ENCODE measurements at regions not wholly inside any gene's neighbourhood (a gene's known extent, or its start where the extent isn't known, plus 50 kb on each side); places are given as distances from the start of the nearest gene placed in this dataset.

DNA sequence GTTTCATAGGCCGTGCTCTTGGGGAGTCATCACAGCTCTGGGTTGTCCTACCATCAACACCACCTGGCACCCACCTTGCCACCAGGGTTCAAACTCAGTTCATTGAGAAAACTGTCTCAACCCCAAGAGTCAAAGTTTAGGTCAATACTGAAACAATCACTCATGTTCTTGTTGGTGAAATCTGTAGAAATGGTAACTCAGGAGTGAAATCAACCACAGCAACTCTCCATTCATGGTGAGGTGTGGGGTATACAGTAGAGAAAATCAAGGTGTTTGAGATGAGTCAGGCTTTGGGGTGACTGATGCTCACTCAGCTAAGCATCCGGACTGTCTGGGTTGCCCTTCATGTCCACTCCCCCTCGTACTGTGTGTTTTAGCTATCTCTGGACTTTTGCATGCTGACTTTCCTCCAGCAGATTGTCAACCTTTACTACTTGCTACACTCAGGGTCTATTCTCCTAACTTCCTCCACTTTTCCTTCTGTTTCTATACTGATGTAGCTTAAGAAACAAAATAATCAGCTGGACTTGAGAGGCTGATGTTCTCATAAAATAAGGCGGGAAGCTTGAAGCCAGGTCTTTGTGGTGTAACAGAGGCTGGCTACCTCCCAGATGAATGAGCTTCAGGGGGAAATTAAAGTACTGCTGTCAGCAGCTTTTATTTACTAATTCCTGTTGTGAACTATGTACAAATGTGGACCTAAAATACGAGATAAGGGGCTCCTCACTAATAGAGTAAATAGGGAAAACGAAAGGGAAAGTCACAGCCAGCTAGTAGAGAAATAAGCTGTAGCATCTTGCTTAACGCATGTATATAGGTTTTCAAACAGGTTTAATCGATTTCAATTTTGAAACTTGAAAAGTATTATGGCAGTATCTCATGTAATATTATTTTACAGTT lies 173.6 kb upstream of the AKR1E2 start:
- TF ChIP-seq IRF9 (tag; IDR thresholded peaks at IDR 0.05) (no peak), HSF4 (CRISPR knock-in tag; IDR thresholded peaks at IDR 0.05; ENCODE audit: borderline replicate concordance) (no peak), ZNF184 (CRISPR knock-in tag; IDR thresholded peaks at IDR 0.05) (no peak)

Measured in K562 (cell line).